ENCODE measurements at regions not wholly inside any gene's neighbourhood (a gene's known extent, or its start where the extent isn't known, plus 50 kb on each side); places are given as distances from the start of the nearest gene placed in this dataset.

GRCh38 chr3:152093901-152094300 lies 174.8 kb upstream of the MBNL1 start:
- Histone ChIP-seq H3K9ac (ENCODE audit: low read depth in 1 of 2, low read length in 2 of 2) (no peak overlapping the region), H3K9me3 (ENCODE audit: control insufficient read depth in 2 of 2, low read length in 2 of 2) (no peaks in the 10 kb centered on the region), H3K4me3 (ENCODE audit: low read length in 2 of 2) (no peak overlapping the region), H3K36me3 (ENCODE audit: control insufficient read depth in 2 of 2, insufficient read depth in 2 of 2, low read length in 2 of 2) (no peaks in the 10 kb centered on the region), H3K27me3 (ENCODE audit: control insufficient read depth in 2 of 2, insufficient read depth in 2 of 2, low read length in 2 of 2) (no peaks in the 10 kb centered on the region), H3K27ac (ENCODE audit: low read depth in 2 of 2, low read length in 2 of 2) (no peak overlapping the region), H3K4me1 (ENCODE audit: control insufficient read depth in 2 of 2, insufficient read depth in 2 of 2, low read length in 2 of 2) (no peaks in the 10 kb centered on the region)

GRCh38 chr3:152094406-152094805 lies 174.3 kb upstream of the MBNL1 start:
- no peak overlapping the region for H3K27ac ChIP-seq (ENCODE audit: low read depth in 2 of 2, low read length in 2 of 2)
- no peak overlapping the region for H3K9ac ChIP-seq (ENCODE audit: low read depth in 1 of 2, low read length in 2 of 2)
- H3K4me3 ChIP-seq (ENCODE audit: low read length in 2 of 2): no peak overlapping the region
- H3K9me3 ChIP-seq (ENCODE audit: control insufficient read depth in 2 of 2, low read length in 2 of 2): no peaks in the 10 kb centered on the region
- no peaks in the 10 kb centered on the region for H3K27me3 ChIP-seq (ENCODE audit: control insufficient read depth in 2 of 2, insufficient read depth in 2 of 2, low read length in 2 of 2)
- H3K36me3 ChIP-seq (ENCODE audit: control insufficient read depth in 2 of 2, insufficient read depth in 2 of 2, low read length in 2 of 2): no peaks in the 10 kb centered on the region
- no peaks in the 10 kb centered on the region for H3K4me1 ChIP-seq (ENCODE audit: control insufficient read depth in 2 of 2, insufficient read depth in 2 of 2, low read length in 2 of 2)

- no peaks in the 10 kb centered on the region for H3K4me1 ChIP-seq (ENCODE audit: control insufficient read depth in 2 of 2, insufficient read depth in 2 of 2, low read length in 2 of 2)
- no peaks in the 10 kb centered on the region for H3K27me3 ChIP-seq (ENCODE audit: control insufficient read depth in 2 of 2, insufficient read depth in 2 of 2, low read length in 2 of 2)
- no peak overlapping the region for H3K27ac ChIP-seq (ENCODE audit: low read depth in 2 of 2, low read length in 2 of 2)
- H3K4me3 ChIP-seq (ENCODE audit: low read length in 2 of 2): no peak overlapping the region
- H3K36me3 ChIP-seq (ENCODE audit: control insufficient read depth in 2 of 2, insufficient read depth in 2 of 2, low read length in 2 of 2): no peaks in the 10 kb centered on the region
- H3K9me3 ChIP-seq (ENCODE audit: control insufficient read depth in 2 of 2, low read length in 2 of 2): no peaks in the 10 kb centered on the region
- H3K9ac ChIP-seq (ENCODE audit: low read depth in 1 of 2, low read length in 2 of 2): no peak overlapping the region
These were observed 173.3 kb upstream of the MBNL1 start for GRCh38 chr3:152095472-152095871.

- Histone ChIP-seq H3K36me3 (ENCODE audit: control insufficient read depth in 2 of 2, insufficient read depth in 2 of 2, low read length in 2 of 2) (no peaks in the 10 kb centered on the region), H3K4me3 (ENCODE audit: low read length in 2 of 2) (no peak overlapping the region), H3K4me1 (ENCODE audit: control insufficient read depth in 2 of 2, insufficient read depth in 2 of 2, low read length in 2 of 2) (no peaks in the 10 kb centered on the region), H3K27me3 (ENCODE audit: control insufficient read depth in 2 of 2, insufficient read depth in 2 of 2, low read length in 2 of 2) (no peaks in the 10 kb centered on the region), H3K9me3 (ENCODE audit: control insufficient read depth in 2 of 2, low read length in 2 of 2) (no peaks in the 10 kb centered on the region), H3K27ac (ENCODE audit: low read depth in 2 of 2, low read length in 2 of 2) (peak overlapping the region in 1 of 2 donors; percentile 7), H3K9ac (ENCODE audit: low read depth in 1 of 2, low read length in 2 of 2) (no peak overlapping the region)
These were observed 172.3 kb upstream of the MBNL1 start for GRCh38 chr3:152096280-152096906.

- Histone ChIP-seq H3K27me3 (ENCODE audit: control insufficient read depth in 2 of 2, insufficient read depth in 2 of 2, low read length in 2 of 2) (no peaks in the 10 kb centered on the region), H3K36me3 (ENCODE audit: control insufficient read depth in 2 of 2, insufficient read depth in 2 of 2, low read length in 2 of 2) (no peaks in the 10 kb centered on the region), H3K4me1 (ENCODE audit: control insufficient read depth in 2 of 2, insufficient read depth in 2 of 2, low read length in 2 of 2) (no peaks in the 10 kb centered on the region), H3K27ac (ENCODE audit: low read depth in 2 of 2, low read length in 2 of 2) (no peak overlapping the region), H3K9ac (ENCODE audit: low read depth in 1 of 2, low read length in 2 of 2) (no peak overlapping the region), H3K9me3 (ENCODE audit: control insufficient read depth in 2 of 2, low read length in 2 of 2) (no peaks in the 10 kb centered on the region), H3K4me3 (ENCODE audit: low read length in 2 of 2) (no peak overlapping the region)
These were observed 171.6 kb upstream of the MBNL1 start for GRCh38 chr3:152097120-152097519.

GRCh38 chr3:152097770-152098169 lies 171.0 kb upstream of the MBNL1 start:
- no peak overlapping the region for H3K27ac ChIP-seq (ENCODE audit: low read depth in 2 of 2, low read length in 2 of 2)
- no peaks in the 10 kb centered on the region for H3K36me3 ChIP-seq (ENCODE audit: control insufficient read depth in 2 of 2, insufficient read depth in 2 of 2, low read length in 2 of 2)
- H3K9me3 ChIP-seq (ENCODE audit: control insufficient read depth in 2 of 2, low read length in 2 of 2): no peaks in the 10 kb centered on the region
- no peaks in the 10 kb centered on the region for H3K4me1 ChIP-seq (ENCODE audit: control insufficient read depth in 2 of 2, insufficient read depth in 2 of 2, low read length in 2 of 2)
- no peak overlapping the region for H3K9ac ChIP-seq (ENCODE audit: low read depth in 1 of 2, low read length in 2 of 2)
- no peaks in the 10 kb centered on the region for H3K27me3 ChIP-seq (ENCODE audit: control insufficient read depth in 2 of 2, insufficient read depth in 2 of 2, low read length in 2 of 2)
- H3K4me3 ChIP-seq (ENCODE audit: low read length in 2 of 2): no peak overlapping the region

- Histone ChIP-seq H3K9ac (ENCODE audit: low read depth in 1 of 2, low read length in 2 of 2) (no peak overlapping the region), H3K4me3 (ENCODE audit: low read length in 2 of 2) (no peak overlapping the region), H3K9me3 (ENCODE audit: control insufficient read depth in 2 of 2, low read length in 2 of 2) (no peaks in the 10 kb centered on the region), H3K36me3 (ENCODE audit: control insufficient read depth in 2 of 2, insufficient read depth in 2 of 2, low read length in 2 of 2) (no peaks in the 10 kb centered on the region), H3K27ac (ENCODE audit: low read depth in 2 of 2, low read length in 2 of 2) (no peak overlapping the region), H3K27me3 (ENCODE audit: control insufficient read depth in 2 of 2, insufficient read depth in 2 of 2, low read length in 2 of 2) (no peaks in the 10 kb centered on the region), H3K4me1 (ENCODE audit: control insufficient read depth in 2 of 2, insufficient read depth in 2 of 2, low read length in 2 of 2) (no peaks in the 10 kb centered on the region)
These were observed 168.1 kb upstream of the MBNL1 start for GRCh38 chr3:152100491-152101132.

- no peak overlapping the region for H3K9ac ChIP-seq (ENCODE audit: low read depth in 1 of 2, low read length in 2 of 2)
- no peaks in the 10 kb centered on the region for H3K9me3 ChIP-seq (ENCODE audit: control insufficient read depth in 2 of 2, low read length in 2 of 2)
- no peak overlapping the region for H3K4me3 ChIP-seq (ENCODE audit: low read length in 2 of 2)
- no peaks in the 10 kb centered on the region for H3K4me1 ChIP-seq (ENCODE audit: control insufficient read depth in 2 of 2, insufficient read depth in 2 of 2, low read length in 2 of 2)
- H3K27me3 ChIP-seq (ENCODE audit: control insufficient read depth in 2 of 2, insufficient read depth in 2 of 2, low read length in 2 of 2): no peaks in the 10 kb centered on the region
- no peaks in the 10 kb centered on the region for H3K36me3 ChIP-seq (ENCODE audit: control insufficient read depth in 2 of 2, insufficient read depth in 2 of 2, low read length in 2 of 2)
- H3K27ac ChIP-seq (ENCODE audit: low read depth in 2 of 2, low read length in 2 of 2): no peak overlapping the region
These were observed 166.3 kb upstream of the MBNL1 start for GRCh38 chr3:152102410-152102809.

- Histone ChIP-seq H3K27ac (ENCODE audit: low read depth in 2 of 2, low read length in 2 of 2) (no peak overlapping the region), H3K4me3 (ENCODE audit: low read length in 2 of 2) (no peak overlapping the region)
These were observed 165.5 kb upstream of the MBNL1 start for GRCh38 chr3:152103257-152103656.

GRCh38 chr3:152104847-152105415 lies 163.8 kb upstream of the MBNL1 start:
- H3K9ac ChIP-seq (ENCODE audit: low read depth in 1 of 2, low read length in 2 of 2): no peak overlapping the region
- no peaks in the 10 kb centered on the region for H3K9me3 ChIP-seq (ENCODE audit: control insufficient read depth in 2 of 2, low read length in 2 of 2)
- H3K27ac ChIP-seq (ENCODE audit: low read depth in 2 of 2, low read length in 2 of 2): no peak overlapping the region
- no peaks in the 10 kb centered on the region for H3K4me1 ChIP-seq (ENCODE audit: control insufficient read depth in 2 of 2, insufficient read depth in 2 of 2, low read length in 2 of 2)
- H3K4me3 ChIP-seq (ENCODE audit: low read length in 2 of 2): no peak overlapping the region
- no peaks in the 10 kb centered on the region for H3K36me3 ChIP-seq (ENCODE audit: control insufficient read depth in 2 of 2, insufficient read depth in 2 of 2, low read length in 2 of 2)
- H3K27me3 ChIP-seq (ENCODE audit: control insufficient read depth in 2 of 2, insufficient read depth in 2 of 2, low read length in 2 of 2): no peaks in the 10 kb centered on the region

More at GRCh38 chr3:152103257-152103656, 165.5 kb upstream of the MBNL1 start:
- Histone ChIP-seq H3K9ac (ENCODE audit: low read depth in 1 of 2, low read length in 2 of 2) (no peak overlapping the region), H3K4me1 (ENCODE audit: control insufficient read depth in 2 of 2, insufficient read depth in 2 of 2, low read length in 2 of 2) (no peaks in the 10 kb centered on the region), H3K27me3 (ENCODE audit: control insufficient read depth in 2 of 2, insufficient read depth in 2 of 2, low read length in 2 of 2) (no peaks in the 10 kb centered on the region), H3K36me3 (ENCODE audit: control insufficient read depth in 2 of 2, insufficient read depth in 2 of 2, low read length in 2 of 2) (no peaks in the 10 kb centered on the region), H3K9me3 (ENCODE audit: control insufficient read depth in 2 of 2, low read length in 2 of 2) (no peaks in the 10 kb centered on the region)
